ENCODE measurements at regions not wholly inside any gene's neighbourhood (a gene's known extent, or its start where the extent isn't known, plus 50 kb on each side); places are given as distances from the start of the nearest gene placed in this dataset.

GRCh38 chr1:198934901-198935305 is 296.1 kb downstream of the PTPRC start:
- no peak for TF ChIP-seq EZH2phosphoT487 (IDR thresholded peaks at IDR 0.05; ENCODE audit: low read depth)
- TF ChIP-seq CTCF (IDR thresholded peaks at IDR 0.05; ENCODE audit: low read depth, low read length): no peak

Data from OCI-LY3 (cell line).